Activated CD8-positive, alpha-beta memory T cell treated with anti-CD3 and anti-CD28 coated beads for 4 hours (primary cell): ENCODE measurements at regions not wholly inside any gene's neighbourhood (a gene's known extent, or its start where the extent isn't known, plus 50 kb on each side); places are given as distances from the start of the nearest gene placed in this dataset.

Source experiments
- DNase-seq, 2 donors: peaks; one replicate each; pipeline ENCODE4 v3.0.0-alpha.2; 2020; ENCODE audit warnings: low read depth in 2 of 2

GRCh38 chr18:78697446-78697845 is 282.2 kb upstream of the SALL3 start:
- no peak for DNase-seq

- DNase-seq, result no peak
Measured at GRCh38 chr18:78698914-78699313, 280.7 kb upstream of the SALL3 start.

GRCh38 chr18:78699499-78699898 is 280.1 kb upstream of the SALL3 start:
- no peak for DNase-seq

- DNase-seq, result no peak
Measured at GRCh38 chr18:78701771-78702396, 277.7 kb upstream of the SALL3 start.

GRCh38 chr18:78703291-78703690 is 276.3 kb upstream of the SALL3 start:
- DNase-seq, result no peak

- DNase-seq, result no peak
Measured at GRCh38 chr18:78704971-78705461, 274.6 kb upstream of the SALL3 start.

- no peak for DNase-seq
Measured at GRCh38 chr18:78709261-78709809, 270.3 kb upstream of the SALL3 start.

- DNase-seq, result no peak
Measured at GRCh38 chr18:78711316-78711715, 268.3 kb upstream of the SALL3 start.

GRCh38 chr18:78711971-78712370 is 267.6 kb upstream of the SALL3 start:
- DNase-seq, result no peak

GRCh38 chr18:78713069-78713468 is 266.5 kb upstream of the SALL3 start:
- DNase-seq, result no peak

GRCh38 chr18:78713726-78714125 is 265.9 kb upstream of the SALL3 start:
- no peak for DNase-seq

GRCh38 chr18:78716022-78716421 is 263.6 kb upstream of the SALL3 start:
- DNase-seq, result no peak

GRCh38 chr18:78716581-78716980 is 263.0 kb upstream of the SALL3 start:
- no peak for DNase-seq

- DNase-seq, result no peak
Measured at GRCh38 chr18:78717051-78717765, 262.4 kb upstream of the SALL3 start.

GRCh38 chr18:78717766-78718150 is 261.9 kb upstream of the SALL3 start:
- no peak for DNase-seq

GRCh38 chr18:78719821-78720220 is 259.8 kb upstream of the SALL3 start:
- no peak for DNase-seq

GRCh38 chr18:78720456-78721237 is 259.0 kb upstream of the SALL3 start:
- no peak for DNase-seq

GRCh38 chr18:78721238-78721875 is 258.3 kb upstream of the SALL3 start:
- DNase-seq, result no peak

GRCh38 chr18:78721981-78722380 is 257.6 kb upstream of the SALL3 start:
- DNase-seq, result no peak

GRCh38 chr18:78722386-78722785 is 257.2 kb upstream of the SALL3 start:
- no peak for DNase-seq

- DNase-seq, result no peak
Measured at GRCh38 chr18:78722929-78723710, 256.5 kb upstream of the SALL3 start.
